ENCODE measurements at regions not wholly inside any gene's neighbourhood (a gene's known extent, or its start where the extent isn't known, plus 50 kb on each side); places are given as distances from the start of the nearest gene placed in this dataset.
A peak's percentile ranks its signal among the peaks of the same experiment; 100 is the strongest.

DNA sequence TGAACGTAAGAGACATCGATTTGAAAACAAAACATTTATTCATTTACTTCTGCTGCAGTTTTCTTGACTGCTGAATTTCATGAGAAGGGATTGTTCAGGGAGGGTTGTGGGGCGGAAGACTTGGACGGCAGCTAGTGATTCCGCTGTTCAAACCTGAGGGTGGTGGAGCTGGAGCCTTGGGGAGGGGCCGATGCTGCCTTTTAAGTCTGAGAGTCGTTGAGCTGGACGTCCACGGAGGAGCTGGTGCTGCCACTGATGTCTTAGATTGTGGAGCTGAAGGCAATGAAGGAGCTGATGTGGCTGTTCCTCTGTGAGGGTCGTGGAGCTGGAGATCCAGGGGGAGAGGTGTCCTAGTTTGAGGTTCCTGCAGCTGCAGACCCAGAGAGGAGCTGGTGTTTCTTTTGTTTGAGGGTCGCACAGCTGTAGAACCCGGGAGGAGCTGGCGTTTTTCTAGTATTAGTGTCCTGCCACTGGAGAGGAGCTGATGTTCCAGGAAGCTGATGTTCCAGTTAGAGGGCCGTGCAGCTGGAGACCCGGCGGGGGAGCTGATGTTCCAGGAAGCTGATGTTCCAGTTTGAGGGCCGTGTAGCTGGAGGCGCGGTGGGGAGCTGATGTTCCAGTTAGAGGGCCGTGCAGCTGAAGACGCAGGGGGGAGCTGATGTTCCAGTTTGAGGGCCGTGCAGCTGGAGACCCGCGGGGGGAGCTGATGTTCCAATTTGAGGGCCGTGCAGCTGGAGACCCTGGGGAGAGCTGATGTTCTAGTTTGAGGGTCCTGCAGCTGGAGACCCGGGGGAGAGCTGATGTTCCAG is 150.9 kb downstream of the RTP5 start:
- CTCF ChIA-PET = interaction anchor here (0.8 to 1.3 kb wide), 3 partner anchors 65 to 70 kb away, joined by 3 to 5 read pairs (median 3); no protein-coding TSS in a partner anchor
- H3K36me3 Mint-ChIP-seq (ENCODE audit: insufficient read depth, unreplicated experiment) = peaks cover 9% of the 10 kb centered on the region
- H3K4me1 Mint-ChIP-seq (ENCODE audit: low read depth, unreplicated experiment) = peaks cover 8% of the 10 kb centered on the region
- peak overlapping the region; percentile 8 for H3K4me3 Mint-ChIP-seq (ENCODE audit: low read depth, unreplicated experiment)
- BruUV-seq (replicated peaks) = no TSS peak
- peaks cover 92% of the 10 kb centered on the region for H3K27me3 Mint-ChIP-seq (ENCODE audit: unreplicated experiment)
- intact Hi-C loops (cut with micrococcal nuclease; ENCODE audit: unreplicated experiment) = no loop called here
- H3K9me3 Mint-ChIP-seq (ENCODE audit: low read depth, unreplicated experiment) = no peaks in the 10 kb centered on the region
- peak; percentile 46 for DNase-seq
- TF ChIP-seq, protein P1, sequence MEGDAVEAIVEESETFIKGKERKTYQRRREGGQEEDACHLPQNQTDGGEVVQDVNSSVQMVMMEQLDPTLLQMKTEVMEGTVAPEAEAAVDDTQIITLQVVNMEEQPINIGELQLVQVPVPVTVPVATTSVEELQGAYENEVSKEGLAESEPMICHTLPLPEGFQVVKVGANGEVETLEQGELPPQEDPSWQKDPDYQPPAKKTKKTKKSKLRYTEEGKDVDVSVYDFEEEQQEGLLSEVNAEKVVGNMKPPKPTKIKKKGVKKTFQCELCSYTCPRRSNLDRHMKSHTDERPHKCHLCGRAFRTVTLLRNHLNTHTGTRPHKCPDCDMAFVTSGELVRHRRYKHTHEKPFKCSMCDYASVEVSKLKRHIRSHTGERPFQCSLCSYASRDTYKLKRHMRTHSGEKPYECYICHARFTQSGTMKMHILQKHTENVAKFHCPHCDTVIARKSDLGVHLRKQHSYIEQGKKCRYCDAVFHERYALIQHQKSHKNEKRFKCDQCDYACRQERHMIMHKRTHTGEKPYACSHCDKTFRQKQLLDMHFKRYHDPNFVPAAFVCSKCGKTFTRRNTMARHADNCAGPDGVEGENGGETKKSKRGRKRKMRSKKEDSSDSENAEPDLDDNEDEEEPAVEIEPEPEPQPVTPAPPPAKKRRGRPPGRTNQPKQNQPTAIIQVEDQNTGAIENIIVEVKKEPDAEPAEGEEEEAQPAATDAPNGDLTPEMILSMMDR (IDR thresholded peaks at IDR 0.05; ENCODE audit: unreplicated experiment) = no peak
- no peak overlapping the region for H3K27ac Mint-ChIP-seq (ENCODE audit: unreplicated experiment)

DNA sequence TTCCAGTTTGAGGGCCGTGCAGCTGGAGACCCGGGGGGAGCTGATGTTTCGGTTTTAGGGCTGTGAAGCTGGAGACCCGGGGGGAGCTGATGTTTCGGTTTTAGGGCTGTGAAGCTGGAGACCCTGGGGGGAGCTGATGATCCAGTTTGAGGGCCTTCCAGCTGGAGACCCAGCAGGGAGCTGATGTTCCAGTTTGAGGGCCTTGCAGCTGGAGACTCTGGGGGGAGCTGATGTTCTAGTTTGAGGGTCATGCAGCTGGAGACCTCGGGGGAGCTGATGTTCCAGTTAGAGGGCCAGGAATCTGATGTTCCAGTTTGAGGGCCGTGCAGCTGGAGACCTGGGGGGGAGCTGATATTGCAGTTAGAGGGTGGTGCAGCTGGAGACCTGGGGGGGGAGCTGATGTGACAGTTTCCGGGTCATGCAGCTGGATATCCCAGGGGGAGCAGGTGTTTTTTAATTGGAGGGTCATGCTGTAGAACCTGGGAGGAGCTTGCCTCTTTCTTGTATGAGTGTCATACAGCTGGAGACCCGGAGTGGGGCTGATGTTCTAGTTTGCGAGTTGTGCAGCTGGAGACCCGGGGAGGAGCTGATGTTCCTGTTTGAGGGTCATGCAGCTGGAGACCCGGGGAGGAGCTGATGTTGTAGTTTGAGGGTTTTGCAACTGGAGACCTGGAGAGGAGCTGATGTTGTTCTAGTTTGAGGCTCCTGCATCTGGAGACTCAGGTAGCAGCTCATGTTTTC is 153.2 kb downstream of the RTP5 start:
- intact Hi-C loops (cut with micrococcal nuclease; ENCODE audit: unreplicated experiment) = no loop called here
- H3K4me3 Mint-ChIP-seq (ENCODE audit: low read depth, unreplicated experiment) = no peak overlapping the region
- no TSS peak for BruUV-seq (replicated peaks)
- peaks cover 8% of the 10 kb centered on the region for H3K4me1 Mint-ChIP-seq (ENCODE audit: low read depth, unreplicated experiment)
- H3K27me3 Mint-ChIP-seq (ENCODE audit: unreplicated experiment) = peaks cover 97% of the 10 kb centered on the region
- no peak for DNase-seq
- CTCF ChIA-PET = no interaction called here
- no peak overlapping the region for H3K27ac Mint-ChIP-seq (ENCODE audit: unreplicated experiment)
- H3K9me3 Mint-ChIP-seq (ENCODE audit: low read depth, unreplicated experiment) = no peaks in the 10 kb centered on the region
- peaks cover 9% of the 10 kb centered on the region for H3K36me3 Mint-ChIP-seq (ENCODE audit: insufficient read depth, unreplicated experiment)
- TF ChIP-seq, protein P1 (IDR thresholded peaks at IDR 0.05; ENCODE audit: unreplicated experiment) = no peak

DNA sequence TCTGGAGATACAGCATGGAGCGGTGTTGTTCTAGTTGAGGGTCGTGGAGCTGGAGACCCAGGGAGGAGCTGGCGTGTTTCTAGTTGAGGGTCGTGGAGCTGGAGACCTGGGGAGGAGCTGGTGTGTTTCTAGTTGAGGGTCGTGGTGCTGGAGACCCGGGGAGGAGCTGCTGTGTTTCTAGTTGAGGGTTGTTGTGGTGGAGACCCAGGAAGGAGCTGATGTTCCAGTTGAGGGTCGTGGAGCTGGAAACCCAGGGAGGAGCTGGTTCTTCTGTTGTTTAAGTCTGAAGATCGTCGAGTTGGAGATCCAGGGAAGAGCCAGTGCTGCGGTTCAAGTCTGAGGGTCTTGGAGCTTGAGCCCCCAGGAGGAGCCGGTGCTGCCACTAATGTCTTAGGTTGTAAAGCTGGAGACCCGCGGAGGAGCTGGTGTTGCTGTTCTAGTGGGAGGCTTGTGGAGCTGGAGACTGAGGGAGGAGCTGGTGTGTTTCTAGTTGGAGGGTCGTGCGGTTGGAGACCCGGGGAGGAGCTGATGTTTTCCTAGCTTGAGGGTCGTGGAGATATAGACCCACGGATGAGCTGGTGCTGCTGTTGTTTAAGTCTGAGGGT is 155.3 kb downstream of the RTP5 start:
- BruUV-seq (replicated peaks) = no TSS peak
- no peak overlapping the region for H3K4me3 Mint-ChIP-seq (ENCODE audit: low read depth, unreplicated experiment)
- CTCF ChIA-PET = interaction anchor here (0.7 kb wide), 1 partner anchor 79 kb away, joined by 7 read pairs; no protein-coding TSS in a partner anchor
- intact Hi-C loops (cut with micrococcal nuclease; ENCODE audit: unreplicated experiment) = no loop called here
- peaks cover 96% of the 10 kb centered on the region for H3K27me3 Mint-ChIP-seq (ENCODE audit: unreplicated experiment)
- peaks cover 5% of the 10 kb centered on the region for H3K36me3 Mint-ChIP-seq (ENCODE audit: insufficient read depth, unreplicated experiment)
- H3K27ac Mint-ChIP-seq (ENCODE audit: unreplicated experiment) = no peak overlapping the region
- TF ChIP-seq, protein P1 (IDR thresholded peaks at IDR 0.05; ENCODE audit: unreplicated experiment) = no peak
- H3K9me3 Mint-ChIP-seq (ENCODE audit: low read depth, unreplicated experiment) = peaks cover 3% of the 10 kb centered on the region
- DNase-seq = no peak
- peaks cover 8% of the 10 kb centered on the region for H3K4me1 Mint-ChIP-seq (ENCODE audit: low read depth, unreplicated experiment)

DNA sequence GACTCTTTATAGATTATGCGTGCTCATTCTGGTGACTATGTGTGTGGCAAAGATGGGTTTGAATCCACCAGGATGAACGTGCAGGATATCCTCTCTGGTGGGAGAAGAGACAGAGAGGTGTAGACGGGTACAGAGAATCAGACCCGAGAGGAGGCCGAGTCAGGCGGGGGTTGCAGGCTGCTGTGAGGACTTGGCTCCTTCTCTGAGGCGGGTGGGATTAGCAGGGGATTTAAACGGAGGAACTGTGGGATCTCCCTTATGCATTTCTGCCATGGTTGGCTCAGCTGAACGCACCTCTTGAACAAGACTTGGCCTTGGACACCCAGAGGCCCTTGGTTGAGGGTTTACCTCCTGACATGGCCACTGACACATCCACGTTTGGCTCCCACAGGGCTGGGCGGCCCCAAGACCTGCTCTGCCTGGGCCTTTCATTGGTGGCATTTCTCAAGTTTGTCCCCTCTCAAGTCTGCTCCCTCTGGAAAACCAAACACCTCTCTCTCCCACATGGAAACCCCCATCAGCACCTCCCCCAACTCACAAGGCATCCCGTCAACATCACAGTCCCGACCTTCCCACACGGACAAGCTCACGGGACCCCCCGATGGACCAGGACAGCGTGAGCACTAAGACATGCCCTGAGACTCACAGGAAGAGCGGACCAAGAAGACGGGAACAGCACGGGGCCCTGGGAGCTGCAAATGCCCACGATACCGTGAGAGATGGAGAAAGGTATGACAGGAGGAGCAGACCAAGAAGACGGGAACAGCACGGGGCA is 158.3 kb downstream of the RTP5 start:
- BruUV-seq (replicated peaks) = no TSS peak
- Mint-ChIP-seq H3K4me1 (ENCODE audit: low read depth, unreplicated experiment) (no peaks in the 10 kb centered on the region), H3K27me3 (ENCODE audit: unreplicated experiment) (peaks cover 95% of the 10 kb centered on the region), H3K4me3 (ENCODE audit: low read depth, unreplicated experiment) (no peak overlapping the region), H3K9me3 (ENCODE audit: low read depth, unreplicated experiment) (peaks cover 3% of the 10 kb centered on the region), H3K27ac (ENCODE audit: unreplicated experiment) (no peak overlapping the region), H3K36me3 (ENCODE audit: insufficient read depth, unreplicated experiment) (peaks cover 5% of the 10 kb centered on the region)
- TF ChIP-seq, protein P1 (IDR thresholded peaks at IDR 0.05; ENCODE audit: unreplicated experiment) = no peak
- CTCF ChIA-PET = no interaction called here
- intact Hi-C loops (cut with micrococcal nuclease; ENCODE audit: unreplicated experiment) = no loop called here
- DNase-seq = no peak
